WTC11 (cell line): ENCODE measurements at regions not wholly inside any gene's neighbourhood (a gene's known extent, or its start where the extent isn't known, plus 50 kb on each side); places are given as distances from the start of the nearest gene placed in this dataset.
A peak's percentile ranks its signal among the peaks of the same experiment; 100 is the strongest.

ENCODE experiments used
- ATAC-seq: fragments of 200-7000 bp; cut with Tn5 transposase; 2 replicates; pipeline ENCODE4 v1.10.0; 2021; ENCODE audit warnings: mild to moderate bottlenecking, moderate library complexity
- CTCF ChIA-PET: fragments of 300-600 bp; sonication (Branson Sonifier 250); formaldehyde crosslinking; loops from one replicate; lab custom pipeline; 2021; ENCODE audit warnings: antibody characterized with exemption; lab: Charles Lee
- POLR2A ChIA-PET: fragments of 350-600 bp; sonication (Branson Sonifier 250); formaldehyde crosslinking; loops from one replicate; lab custom pipeline; 2021; ENCODE audit warnings: antibody characterized with exemption; lab: Charles Lee
- DNase-seq: peaks from one replicate; pipeline ENCODE4 v3.0.0; 2021; ENCODE audit warnings: low spot score
- H3K27ac Mint-ChIP-seq: 2 replicates; pipeline ENCODE4 v1.8.0; 2021; ENCODE audit warnings: mixed read lengths
- H3K27me3 Mint-ChIP-seq: 2 replicates; pipeline ENCODE4 v1.8.0; 2021; ENCODE audit warnings: low read depth, mild to moderate bottlenecking, moderate library complexity, mixed read lengths
- H3K36me3 Mint-ChIP-seq: 2 replicates; pipeline ENCODE4 v1.8.0; 2021; ENCODE audit warnings: mixed read lengths
- H3K4me1 Mint-ChIP-seq: 2 replicates; pipeline ENCODE4 v1.8.0; 2022; ENCODE audit warnings: mixed read lengths
- H3K4me3 Mint-ChIP-seq: 2 replicates; pipeline ENCODE4 v1.8.0; 2021; ENCODE audit warnings: mild to moderate bottlenecking, moderate library complexity, mixed read lengths
- H3K9me3 Mint-ChIP-seq: 2 replicates; pipeline ENCODE4 v1.8.0; 2021; ENCODE audit warnings: mixed read lengths
- ATF1 ChIP-seq: sonication (generic); formaldehyde crosslinking; IDR thresholded peaks from 2 replicates; pipeline ENCODE4 v1.8.1; 2023; ENCODE audit warnings: mild to moderate bottlenecking, moderate library complexity, missing genetic modification reagents
- ATF2 ChIP-seq: sonication (generic); formaldehyde crosslinking; IDR thresholded peaks from 2 replicates; pipeline ENCODE4 v1.8.1; 2022; ENCODE audit warnings: low read depth, missing genetic modification reagents, borderline replicate concordance
- E2F4 ChIP-seq: sonication (generic); formaldehyde crosslinking; IDR thresholded peaks from 2 replicates; pipeline ENCODE4 v1.8.1; 2022; ENCODE audit warnings: low read depth, mild to moderate bottlenecking, moderate library complexity, missing genetic modification reagents, borderline replicate concordance
- ELF4 ChIP-seq: sonication (generic); formaldehyde crosslinking; IDR thresholded peaks from 2 replicates; pipeline ENCODE4 v1.8.1; 2022; ENCODE audit warnings: low read depth, mild to moderate bottlenecking, moderate library complexity, missing genetic modification reagents
- FOXP1 ChIP-seq: sonication (generic); formaldehyde crosslinking; IDR thresholded peaks from 2 replicates; pipeline ENCODE4 v1.8.0; 2022; ENCODE audit warnings: missing genetic modification reagents, mild to moderate bottlenecking, moderate library complexity, borderline replicate concordance
- GRHL2 ChIP-seq: fragments of 250-450 bp; sonication (Bioruptor Pico); IDR thresholded peaks from 2 replicates; pipeline ENCODE4 v1.8.0; 2022; ENCODE audit warnings: mild to moderate bottlenecking, moderate library complexity; ENCODE audit not compliant: insufficient replicate concordance, severe bottlenecking
- IRF1 ChIP-seq: sonication (generic); formaldehyde crosslinking; IDR thresholded peaks from 2 replicates; pipeline ENCODE4 v1.8.0; 2023; ENCODE audit warnings: missing genetic modification reagents
- IRF2 ChIP-seq: sonication (generic); formaldehyde crosslinking; IDR thresholded peaks from 2 replicates; pipeline ENCODE4 v1.8.0; 2022; ENCODE audit warnings: low read depth, missing genetic modification reagents, borderline replicate concordance
- JAZF1 ChIP-seq: fragments of 250-450 bp; sonication (Bioruptor Pico); IDR thresholded peaks from 2 replicates; pipeline ENCODE4 v1.9.0; 2021; ENCODE audit warnings: moderate library complexity, mild to moderate bottlenecking, inconsistent platforms
- MYBL2 ChIP-seq: sonication (generic); formaldehyde crosslinking; IDR thresholded peaks from 2 replicates; pipeline ENCODE4 v1.8.1; 2023; ENCODE audit warnings: mild to moderate bottlenecking, moderate library complexity, missing genetic modification reagents
- NFYB ChIP-seq: sonication (generic); formaldehyde crosslinking; conservative IDR thresholded peaks from 2 replicates; pipeline ENCODE4 v1.8.0; 2022; ENCODE audit warnings: low read depth, missing genetic modification reagents
- NR1H2 ChIP-seq: sonication (generic); formaldehyde crosslinking; IDR thresholded peaks from 2 replicates; pipeline ENCODE4 v1.9.0; 2021; ENCODE audit warnings: mild to moderate bottlenecking, moderate library complexity, missing genetic modification reagents
- OVOL2 ChIP-seq: fragments of 250-450 bp; sonication (Bioruptor Pico); IDR thresholded peaks from 2 replicates; pipeline ENCODE4 v1.9.0; 2021; ENCODE audit warnings: mild to moderate bottlenecking, borderline replicate concordance
- SMAD3 ChIP-seq: sonication (generic); formaldehyde crosslinking; IDR thresholded peaks from 2 replicates; pipeline ENCODE4 v1.8.0; 2022; ENCODE audit warnings: missing genetic modification reagents, mild to moderate bottlenecking, borderline replicate concordance
- SOX15 ChIP-seq: fragments of 250-450 bp; sonication (Bioruptor Pico); IDR thresholded peaks from 2 replicates; pipeline ENCODE4 v1.9.0; 2021; ENCODE audit warnings: mild to moderate bottlenecking
- TP53 ChIP-seq: sonication (generic); formaldehyde crosslinking; IDR thresholded peaks from 2 replicates; pipeline ENCODE4 v1.8.1; 2023; ENCODE audit warnings: mild to moderate bottlenecking, missing genetic modification reagents
- USF1 ChIP-seq: sonication (generic); formaldehyde crosslinking; IDR thresholded peaks from 2 replicates; pipeline ENCODE4 v1.8.0; 2022; ENCODE audit warnings: mild to moderate bottlenecking, missing genetic modification reagents
- USF2 ChIP-seq: sonication (generic); formaldehyde crosslinking; IDR thresholded peaks from 2 replicates; pipeline ENCODE4 v1.8.1; 2023; ENCODE audit warnings: mild to moderate bottlenecking, missing genetic modification reagents, moderate library complexity
- ZBTB43 ChIP-seq: sonication (generic); formaldehyde crosslinking; IDR thresholded peaks from 2 replicates; pipeline ENCODE4 v1.8.1; 2023; ENCODE audit warnings: mild to moderate bottlenecking, missing genetic modification reagents
- ZNF396 ChIP-seq: fragments of 250-450 bp; sonication (Bioruptor Pico); IDR thresholded peaks from 2 replicates; pipeline ENCODE4 v1.8.0; 2021; ENCODE audit warnings: mild to moderate bottlenecking, moderate library complexity, borderline replicate concordance

- no peak for TF ChIP-seq OVOL2 (CRISPR knock-in tag)
- no peak for TF ChIP-seq GRHL2 (CRISPR knock-in tag)
- TF ChIP-seq IRF1 (CRISPR knock-in tag): no peak
- TF ChIP-seq E2F4 (CRISPR knock-in tag): no peak
- no peak for TF ChIP-seq ELF4 (CRISPR knock-in tag)
Observed at GRCh38 chr17:65332375-65332774, 195.2 kb downstream of the RGS9 start (continued).

GRCh38 chr17:65328567-65328966 is 191.4 kb downstream of the RGS9 start:
- ChIA-PET CTCF (no interaction called here), POLR2A (no interaction called here)
- peaks cover 22% of the 10 kb centered on the region for H3K4me1 Mint-ChIP-seq
- H3K27ac Mint-ChIP-seq: no peak overlapping the region
- no peak overlapping the region for H3K4me3 Mint-ChIP-seq
- ATAC-seq (no peak), DNase-seq (no peak)
- no peak for TF ChIP-seq MYBL2 (CRISPR knock-in tag)
- TF ChIP-seq FOXP1 (CRISPR knock-in tag): no peak
- TF ChIP-seq TP53 (CRISPR knock-in tag): no peak
- no peak for TF ChIP-seq NR1H2 (CRISPR knock-in tag)
- TF ChIP-seq JAZF1: no peak
- no peak for TF ChIP-seq IRF2
- TF ChIP-seq ZBTB43 (CRISPR knock-in tag): no peak
- TF ChIP-seq NFYB (CRISPR knock-in tag): no peak
- no peak for TF ChIP-seq ATF2
- TF ChIP-seq ZNF396: no peak
- H3K9me3 Mint-ChIP-seq: peaks cover 22% of the 10 kb centered on the region
- no peaks in the 10 kb centered on the region for H3K27me3 Mint-ChIP-seq
- H3K36me3 Mint-ChIP-seq: no peaks in the 10 kb centered on the region

- Mint-ChIP-seq H3K4me1 (no peaks in the 10 kb centered on the region), H3K4me3 (no peak overlapping the region), H3K36me3 (no peaks in the 10 kb centered on the region), H3K27me3 (no peaks in the 10 kb centered on the region), H3K27ac (no peak overlapping the region), H3K9me3 (peaks cover 20% of the 10 kb centered on the region)
- ChIA-PET POLR2A (no interaction called here), CTCF (interaction anchor here (0.6 to 2.1 kb wide), 2 partner anchors 30 to 396 kb away, joined by 3 to 4 read pairs; no protein-coding TSS in a partner anchor)
- DNase-seq (no peak), ATAC-seq (no peak)
- TF ChIP-seq SOX15 (CRISPR knock-in tag) (no peak), ATF1 (CRISPR knock-in tag) (no peak)
Observed at GRCh38 chr17:65324611-65325342, 187.6 kb downstream of the RGS9 start.

- H3K27me3 Mint-ChIP-seq: no peaks in the 10 kb centered on the region
- H3K36me3 Mint-ChIP-seq: no peaks in the 10 kb centered on the region
- TF ChIP-seq USF2 (CRISPR knock-in tag): peak; percentile 92
- TF ChIP-seq USF1 (CRISPR knock-in tag): peak; percentile 92
- no peak for TF ChIP-seq SMAD3 (CRISPR knock-in tag)
- H3K9me3 Mint-ChIP-seq: peaks cover 20% of the 10 kb centered on the region
- ChIA-PET POLR2A (no interaction called here), CTCF (no interaction called here)
- H3K4me3 Mint-ChIP-seq: no peak overlapping the region
- no peaks in the 10 kb centered on the region for H3K4me1 Mint-ChIP-seq
- DNase-seq (no peak), ATAC-seq (peak; percentile 78)
- H3K27ac Mint-ChIP-seq: no peak overlapping the region
Observed at GRCh38 chr17:65323049-65323448, 185.9 kb downstream of the RGS9 start.
